Endothelial cell of umbilical vein (primary cell): ENCODE measurements at regions not wholly inside any gene's neighbourhood (a gene's known extent, or its start where the extent isn't known, plus 50 kb on each side); places are given as distances from the start of the nearest gene placed in this dataset.

Source experiments
- BruUV-seq: library from RNA; stranded (reverse); fragments of 400-500 nt; replicated peaks from 2 replicates; lab custom pipeline; 2021; lab: Mats Ljungman, UMichigan
- CTCF ChIA-PET: fragments of 300-600, 350-600 bp; sonication (Branson Sonifier 250); formaldehyde crosslinking; loops from one replicate; lab custom pipeline; 2021; ENCODE audit warnings: antibody characterized with exemption, inconsistent platforms; lab: Charles Lee
- POLR2A ChIA-PET: fragments of 300-600, 350-600 bp; sonication (Branson Sonifier 250); formaldehyde crosslinking; loops from one replicate; lab custom pipeline; 2021; ENCODE audit warnings: antibody characterized with exemption, inconsistent platforms; lab: Charles Lee
- DNase-seq: peaks from one replicate; pipeline ENCODE4 v3.0.0-alpha.2; 2011; ENCODE audit warnings: low read depth, low spot score
- FAIRE-seq: peaks from 2 replicates; lab custom pipeline; 2011; peaks lifted over from hg19 to GRCh38; lab: Jason Lieb, UNC
- H2AFZ ChIP-seq: 2 replicates; pipeline ENCODE4 v1.6.0; 2012; ENCODE audit warnings: low read depth, low read length, control low read depth, inconsistent platforms
- H3K27ac ChIP-seq: 2 replicates; pipeline ENCODE4 v1.5.1; 2011; ENCODE audit warnings: low read depth, mild to moderate bottlenecking, control low read depth, low read length, moderate library complexity; ENCODE audit not compliant: insufficient read depth
- H3K27me3 ChIP-seq, 2 experiments: 2 replicates each; pipeline versions ENCODE4 v1.6.0 to v1.6.1; 2011; ENCODE audit warnings: low read length in 2 of 2, mixed read lengths in 1 of 2; ENCODE audit not compliant: control insufficient read depth in 2 of 2, insufficient read depth in 2 of 2
- H3K36me3 ChIP-seq, 2 experiments: 2 replicates in 1 of 2; 3 replicates in 1 of 2; pipeline ENCODE4 v1.5.1; 2011; ENCODE audit warnings: low read length in 2 of 2, mild to moderate bottlenecking in 1 of 2, moderate library complexity in 1 of 2; ENCODE audit not compliant: control insufficient read depth in 2 of 2, insufficient read depth in 2 of 2; ENCODE audit errors: extremely low read depth in 1 of 2
- H3K4me1 ChIP-seq: 3 replicates; pipeline ENCODE4 v1.5.1; 2011; ENCODE audit warnings: mild to moderate bottlenecking, low read length; ENCODE audit not compliant: control insufficient read depth, insufficient read depth; ENCODE audit errors: extremely low read depth
- H3K4me2 ChIP-seq: 2 replicates; pipeline ENCODE4 v1.6.1; 2011; ENCODE audit warnings: low read length, control low read depth, mixed read lengths; ENCODE audit not compliant: insufficient read depth
- H3K4me3 ChIP-seq, 3 experiments: fragments of 200-600 bp in 1 of 3; sonication (generic), shearing (Covaris generic) in 1 of 3; replicated peaks in 1 of 3; 2 replicates each; pipeline ENCODE4 v1.5.1; 2011 to 2016; ENCODE audit warnings: control low read depth in 3 of 3, low read length in 3 of 3, mild to moderate bottlenecking in 2 of 3, inconsistent platforms in 1 of 3, low read depth in 1 of 3, moderate library complexity in 1 of 3; ENCODE audit not compliant: insufficient read depth in 1 of 3
- H3K79me2 ChIP-seq: 2 replicates; pipeline ENCODE4 v1.6.0; 2012; ENCODE audit warnings: low read length, inconsistent platforms; ENCODE audit not compliant: control insufficient read depth, insufficient read depth
- H3K9ac ChIP-seq: replicated peaks from 2 replicates; pipeline ENCODE3; 2011; ENCODE audit warnings: low read length, control low read depth; ENCODE audit not compliant: insufficient read depth; ENCODE audit errors: extremely low read depth
- H3K9me1 ChIP-seq: replicated peaks from 3 replicates; pipeline ENCODE4 v1.6.0; 2011; ENCODE audit warnings: mild to moderate bottlenecking, low read length; ENCODE audit not compliant: control insufficient read depth, insufficient read depth; ENCODE audit errors: extremely low read depth
- H3K9me3 ChIP-seq: replicated peaks from 2 replicates; pipeline ENCODE4 v1.5.1; 2012; ENCODE audit warnings: low read length, inconsistent platforms; ENCODE audit not compliant: control insufficient read depth, insufficient read depth
- H4K20me1 ChIP-seq: replicated peaks from 2 replicates; pipeline ENCODE3; 2011; ENCODE audit warnings: mild to moderate bottlenecking, low read length; ENCODE audit not compliant: control insufficient read depth, insufficient read depth; ENCODE audit errors: extremely low read depth
- EZH2 ChIP-seq: IDR thresholded peaks from 2 replicates; pipeline ENCODE4 v1.6.1; 2012; ENCODE audit warnings: borderline replicate concordance, low read depth, mild to moderate bottlenecking, moderate library complexity, low read length, inconsistent platforms; ENCODE audit not compliant: severe bottlenecking
- FOS ChIP-seq: IDR thresholded peaks from 2 replicates; pipeline ENCODE4 v1.6.1; 2011; ENCODE audit warnings: mild to moderate bottlenecking, low read length, moderate library complexity, borderline replicate concordance; ENCODE audit not compliant: insufficient read depth
- GATA2 ChIP-seq: IDR thresholded peaks from 2 replicates; pipeline ENCODE4 v1.7.0; 2011; ENCODE audit warnings: low read depth, mild to moderate bottlenecking, moderate library complexity, mixed read lengths, low read length; ENCODE audit not compliant: insufficient read length, insufficient read depth
- JUN ChIP-seq: IDR thresholded peaks from 2 replicates; pipeline ENCODE4 v1.6.1; 2011; ENCODE audit warnings: borderline replicate concordance, low read depth; ENCODE audit not compliant: insufficient read length, insufficient read depth
- MYC ChIP-seq: IDR thresholded peaks from one replicate; pipeline ENCODE4 v1.6.1; 2011; ENCODE audit warnings: mild to moderate bottlenecking, low read depth, low read length
- POLR2A ChIP-seq: IDR thresholded peaks from 2 replicates; pipeline ENCODE4 v1.6.1; 2012; ENCODE audit warnings: low read depth, mild to moderate bottlenecking, control low read depth, low read length
- POLR2AphosphoS5 ChIP-seq: IDR thresholded peaks from 2 replicates; pipeline ENCODE4 v1.6.1; 2012; ENCODE audit warnings: low read depth, mild to moderate bottlenecking, control low read depth, low read length, moderate library complexity; ENCODE audit not compliant: insufficient read depth
- dilution Hi-C: fragments of 300-500 bp; cut with MboI; formaldehyde crosslinking; loops from one replicate; pipeline ENCODE4 v1.15.0; 2019; ENCODE audit warnings: low sequenced_read_pairs; ENCODE audit not compliant: extremely low pct_ligation_motif_present
- intact Hi-C: fragments of 100-400 bp; cut with micrococcal nuclease; formaldehyde crosslinking; loops from one replicate; pipeline ENCODE4 v1.10.0; 2022
- TF ChIP-seq, protein P1 (sequence below), 2 donors: IDR thresholded peaks; 1 replicate in 1 of 2; 2 replicates in 1 of 2; pipeline ENCODE4 v1.5.1; 2011; ENCODE audit warnings: low read length in 2 of 2, mild to moderate bottlenecking in 2 of 2, moderate library complexity in 2 of 2, control low read depth in 1 of 2, inconsistent platforms in 1 of 2, low read depth in 1 of 2; ENCODE audit not compliant: insufficient read depth in 1 of 2; ENCODE audit errors: extremely low read depth in 1 of 2
- TF ChIP-seq, protein P2 (sequence below): IDR thresholded peaks from 2 replicates; pipeline ENCODE4 v1.6.1; 2011; ENCODE audit not compliant: insufficient read depth, insufficient read length

DNA sequence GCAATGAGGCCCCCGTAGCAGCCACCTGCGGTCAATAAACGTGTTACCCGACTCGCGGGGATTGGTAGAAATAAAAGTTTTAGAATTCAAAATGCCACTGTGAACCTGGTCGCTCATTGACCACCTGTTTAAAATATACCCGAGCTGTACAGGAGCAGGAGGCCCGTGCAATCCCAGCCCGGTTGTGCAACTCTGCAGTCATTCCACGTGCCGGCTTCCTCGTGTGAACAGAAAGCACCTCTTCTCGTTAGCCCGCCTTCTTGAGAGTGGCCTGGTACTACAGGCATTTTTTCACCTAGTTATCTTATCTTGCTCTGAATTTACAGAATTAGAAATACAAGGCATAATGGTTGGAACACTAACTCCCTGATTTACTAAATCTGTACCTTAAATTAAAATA, 660.7 kb downstream of the GALR1 start:
- POLR2A ChIA-PET = no interaction called here
- CTCF ChIA-PET = no interaction called here
- intact Hi-C loops = no loop called here
- H3K36me3 ChIP-seq = no peaks in the 10 kb centered on the region
- H3K27ac ChIP-seq = no peak overlapping the region
- no peak for TF ChIP-seq JUN
- TF ChIP-seq EZH2 = no peak
- TF ChIP-seq POLR2AphosphoS5 = no peak
- TF ChIP-seq, protein P1, sequence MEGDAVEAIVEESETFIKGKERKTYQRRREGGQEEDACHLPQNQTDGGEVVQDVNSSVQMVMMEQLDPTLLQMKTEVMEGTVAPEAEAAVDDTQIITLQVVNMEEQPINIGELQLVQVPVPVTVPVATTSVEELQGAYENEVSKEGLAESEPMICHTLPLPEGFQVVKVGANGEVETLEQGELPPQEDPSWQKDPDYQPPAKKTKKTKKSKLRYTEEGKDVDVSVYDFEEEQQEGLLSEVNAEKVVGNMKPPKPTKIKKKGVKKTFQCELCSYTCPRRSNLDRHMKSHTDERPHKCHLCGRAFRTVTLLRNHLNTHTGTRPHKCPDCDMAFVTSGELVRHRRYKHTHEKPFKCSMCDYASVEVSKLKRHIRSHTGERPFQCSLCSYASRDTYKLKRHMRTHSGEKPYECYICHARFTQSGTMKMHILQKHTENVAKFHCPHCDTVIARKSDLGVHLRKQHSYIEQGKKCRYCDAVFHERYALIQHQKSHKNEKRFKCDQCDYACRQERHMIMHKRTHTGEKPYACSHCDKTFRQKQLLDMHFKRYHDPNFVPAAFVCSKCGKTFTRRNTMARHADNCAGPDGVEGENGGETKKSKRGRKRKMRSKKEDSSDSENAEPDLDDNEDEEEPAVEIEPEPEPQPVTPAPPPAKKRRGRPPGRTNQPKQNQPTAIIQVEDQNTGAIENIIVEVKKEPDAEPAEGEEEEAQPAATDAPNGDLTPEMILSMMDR (IDR thresholded peaks at IDR 0.05; ENCODE audit: extremely low read depth in 1 of 2, insufficient read depth in 1 of 2, low read depth in 1 of 2, low read length in 2 of 2) = no peak
- no peak for TF ChIP-seq GATA2
- TF ChIP-seq FOS = no peak
- TF ChIP-seq MYC = no peak
- no peak for TF ChIP-seq POLR2A
- TF ChIP-seq, protein P2, sequence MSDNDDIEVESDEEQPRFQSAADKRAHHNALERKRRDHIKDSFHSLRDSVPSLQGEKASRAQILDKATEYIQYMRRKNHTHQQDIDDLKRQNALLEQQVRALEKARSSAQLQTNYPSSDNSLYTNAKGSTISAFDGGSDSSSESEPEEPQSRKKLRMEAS = no peak
- dilution Hi-C loops = no loop called here
- H3K79me2 ChIP-seq = no peaks in the 10 kb centered on the region
- H3K27me3 ChIP-seq = no peaks in the 10 kb centered on the region
- no peak overlapping the region for H3K4me2 ChIP-seq
- FAIRE-seq (no peak), DNase-seq (no peak)
- H3K4me3 ChIP-seq = no peak overlapping the region
- no peak overlapping the region for H2AFZ ChIP-seq
- peaks cover 12% of the 10 kb centered on the region for H3K9me3 ChIP-seq
- no peaks in the 10 kb centered on the region for H3K4me1 ChIP-seq
- no peaks in the 10 kb centered on the region for H4K20me1 ChIP-seq
- no TSS peak for BruUV-seq
- H3K9me1 ChIP-seq = no peaks in the 10 kb centered on the region
- no peak overlapping the region for H3K9ac ChIP-seq
